ENCODE measurements at regions not wholly inside any gene's neighbourhood (a gene's known extent, or its start where the extent isn't known, plus 50 kb on each side); places are given as distances from the start of the nearest gene placed in this dataset.

DNA sequence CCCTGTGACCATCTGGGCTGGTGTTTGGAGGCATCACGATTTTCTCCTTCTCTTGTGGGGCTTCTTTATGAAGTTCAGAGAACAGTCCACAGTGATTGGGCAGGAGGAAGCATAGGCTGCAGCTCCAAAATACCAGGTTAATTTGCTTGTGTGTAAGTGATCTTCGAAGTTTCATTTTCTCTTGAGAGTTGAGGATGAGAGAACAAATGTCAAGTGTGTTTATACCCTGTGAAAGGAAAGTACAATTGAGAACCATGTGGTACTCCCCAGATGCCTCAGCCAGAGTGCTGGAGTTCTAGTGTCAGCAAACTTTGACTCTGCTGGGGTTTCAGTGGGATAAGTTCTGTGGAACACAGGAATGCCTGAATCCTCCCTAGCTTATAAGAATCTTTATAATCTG is 357.1 kb upstream of the CFAP20DC start:
- DNase-seq (ENCODE audit: low spot score, unreplicated experiment): no peak
- TF ChIP-seq, protein P1, sequence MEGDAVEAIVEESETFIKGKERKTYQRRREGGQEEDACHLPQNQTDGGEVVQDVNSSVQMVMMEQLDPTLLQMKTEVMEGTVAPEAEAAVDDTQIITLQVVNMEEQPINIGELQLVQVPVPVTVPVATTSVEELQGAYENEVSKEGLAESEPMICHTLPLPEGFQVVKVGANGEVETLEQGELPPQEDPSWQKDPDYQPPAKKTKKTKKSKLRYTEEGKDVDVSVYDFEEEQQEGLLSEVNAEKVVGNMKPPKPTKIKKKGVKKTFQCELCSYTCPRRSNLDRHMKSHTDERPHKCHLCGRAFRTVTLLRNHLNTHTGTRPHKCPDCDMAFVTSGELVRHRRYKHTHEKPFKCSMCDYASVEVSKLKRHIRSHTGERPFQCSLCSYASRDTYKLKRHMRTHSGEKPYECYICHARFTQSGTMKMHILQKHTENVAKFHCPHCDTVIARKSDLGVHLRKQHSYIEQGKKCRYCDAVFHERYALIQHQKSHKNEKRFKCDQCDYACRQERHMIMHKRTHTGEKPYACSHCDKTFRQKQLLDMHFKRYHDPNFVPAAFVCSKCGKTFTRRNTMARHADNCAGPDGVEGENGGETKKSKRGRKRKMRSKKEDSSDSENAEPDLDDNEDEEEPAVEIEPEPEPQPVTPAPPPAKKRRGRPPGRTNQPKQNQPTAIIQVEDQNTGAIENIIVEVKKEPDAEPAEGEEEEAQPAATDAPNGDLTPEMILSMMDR (IDR thresholded peaks at IDR 0.05; ENCODE audit: unreplicated experiment): no peak
- no peaks in the 10 kb centered on the region for H3K36me3 Mint-ChIP-seq (ENCODE audit: insufficient read depth)
- no peaks in the 10 kb centered on the region for H3K9me3 Mint-ChIP-seq (ENCODE audit: low read depth)
- peaks cover 8% of the 10 kb centered on the region for H3K27me3 Mint-ChIP-seq
- no peak overlapping the region for H3K4me3 Mint-ChIP-seq (ENCODE audit: low read depth)
- peaks cover 3% of the 10 kb centered on the region for H3K4me1 Mint-ChIP-seq (ENCODE audit: low read depth)
- H3K27ac Mint-ChIP-seq: no peak overlapping the region

DNA sequence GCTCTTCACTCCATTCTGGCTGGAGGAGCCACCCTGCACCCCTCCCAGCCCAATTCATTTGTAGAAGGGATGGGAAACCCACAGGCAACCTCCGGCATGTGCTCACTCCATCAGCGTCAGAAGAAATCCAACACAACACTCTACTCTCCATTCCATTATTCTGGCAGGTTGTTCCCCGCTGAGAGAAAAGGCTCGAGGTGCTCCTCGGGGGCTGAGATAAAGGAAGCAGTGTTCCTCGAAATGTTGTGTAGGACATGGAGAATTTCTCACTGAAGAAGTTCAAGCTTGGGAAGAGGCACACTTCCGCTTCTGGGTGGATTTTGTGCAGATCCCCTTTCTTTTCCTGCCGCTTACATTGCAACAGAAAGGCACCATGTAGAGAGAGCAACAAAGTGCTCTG is 355.0 kb upstream of the CFAP20DC start:
- Mint-ChIP-seq H3K27ac (no peak overlapping the region), H3K9me3 (ENCODE audit: low read depth) (no peaks in the 10 kb centered on the region), H3K36me3 (ENCODE audit: insufficient read depth) (no peaks in the 10 kb centered on the region), H3K4me3 (ENCODE audit: low read depth) (no peak overlapping the region), H3K27me3 (peaks cover 8% of the 10 kb centered on the region), H3K4me1 (ENCODE audit: low read depth) (no peaks in the 10 kb centered on the region)
- TF ChIP-seq, protein P1 (IDR thresholded peaks at IDR 0.05; ENCODE audit: unreplicated experiment): no peak
- no peak for DNase-seq (ENCODE audit: low spot score, unreplicated experiment)

DNA sequence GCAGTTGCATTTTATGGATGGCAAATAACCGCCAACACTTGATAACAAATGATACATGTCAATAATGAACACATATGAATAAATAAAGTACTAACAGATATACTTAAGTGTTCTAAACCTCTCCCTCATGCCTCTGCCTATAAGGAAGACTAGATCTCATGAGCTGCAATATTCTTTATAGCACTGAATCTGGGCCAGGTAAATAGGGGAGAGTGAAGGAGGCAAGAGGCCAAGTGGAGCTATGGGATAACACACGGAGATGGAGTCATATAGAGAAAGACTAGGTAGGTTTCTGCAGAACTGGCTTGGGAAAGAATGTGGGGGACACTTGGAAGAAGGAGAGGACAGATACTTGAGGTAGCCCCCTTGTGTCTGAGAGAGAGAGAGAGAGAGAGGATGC is 354.2 kb upstream of the CFAP20DC start:
- TF ChIP-seq, protein P1 (IDR thresholded peaks at IDR 0.05; ENCODE audit: unreplicated experiment): no peak
- Mint-ChIP-seq H3K4me3 (ENCODE audit: low read depth) (no peak overlapping the region), H3K27me3 (peaks cover 8% of the 10 kb centered on the region), H3K36me3 (ENCODE audit: insufficient read depth) (no peaks in the 10 kb centered on the region), H3K9me3 (ENCODE audit: low read depth) (no peaks in the 10 kb centered on the region), H3K4me1 (ENCODE audit: low read depth) (no peaks in the 10 kb centered on the region), H3K27ac (no peak overlapping the region)
- no peak for DNase-seq (ENCODE audit: low spot score, unreplicated experiment)

DNA sequence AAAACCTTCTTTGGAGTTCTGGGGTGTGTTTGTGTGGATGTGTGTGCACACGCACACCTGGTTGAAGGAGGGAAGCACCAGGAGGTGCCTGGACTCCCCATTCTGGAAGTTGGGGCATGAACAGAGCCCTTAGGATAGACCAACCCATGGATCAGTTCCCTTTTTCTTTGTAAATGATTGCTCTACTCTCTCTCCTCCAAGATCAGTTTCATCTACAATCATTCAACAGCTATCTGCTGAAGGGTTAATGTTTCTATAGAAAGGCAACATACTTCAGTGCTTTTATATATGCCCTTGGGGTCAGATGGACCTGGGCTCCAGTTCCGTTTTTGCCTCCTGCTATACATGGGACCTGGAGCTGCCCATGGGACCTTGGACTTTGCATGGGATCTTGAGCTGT is 352.1 kb upstream of the CFAP20DC start:
- Mint-ChIP-seq H3K9me3 (ENCODE audit: low read depth) (peaks cover 3% of the 10 kb centered on the region), H3K36me3 (ENCODE audit: insufficient read depth) (no peaks in the 10 kb centered on the region), H3K27ac (no peak overlapping the region), H3K4me1 (ENCODE audit: low read depth) (no peaks in the 10 kb centered on the region), H3K27me3 (peaks cover 5% of the 10 kb centered on the region), H3K4me3 (ENCODE audit: low read depth) (no peak overlapping the region)
- no peak for DNase-seq (ENCODE audit: low spot score, unreplicated experiment)
- TF ChIP-seq, protein P1 (IDR thresholded peaks at IDR 0.05; ENCODE audit: unreplicated experiment): no peak

DNA sequence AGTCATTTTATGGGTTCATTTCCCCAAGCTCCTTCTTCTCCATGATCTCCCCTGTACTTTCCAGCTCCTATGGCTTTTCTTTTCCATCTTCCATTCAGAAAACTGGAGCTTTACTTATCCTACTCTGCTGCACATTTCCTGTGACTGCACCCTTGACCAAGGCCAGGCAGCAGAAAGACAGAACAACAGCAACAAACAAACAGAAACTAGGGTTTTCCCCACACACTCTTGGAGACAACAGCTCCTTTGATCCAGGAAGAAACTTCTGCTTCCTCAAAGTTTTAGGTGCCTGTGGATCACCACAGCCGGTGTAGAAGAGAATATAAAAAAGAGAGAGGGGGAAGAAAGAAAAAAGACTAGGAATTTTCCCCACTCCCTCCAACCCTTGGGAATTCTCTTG is 342.3 kb upstream of the CFAP20DC start:
- no peak overlapping the region for H3K4me3 Mint-ChIP-seq (ENCODE audit: low read depth)
- H3K27me3 Mint-ChIP-seq: no peaks in the 10 kb centered on the region
- H3K36me3 Mint-ChIP-seq (ENCODE audit: insufficient read depth): no peaks in the 10 kb centered on the region
- H3K9me3 Mint-ChIP-seq (ENCODE audit: low read depth): peaks cover 10% of the 10 kb centered on the region
- no peak overlapping the region for H3K27ac Mint-ChIP-seq
- TF ChIP-seq, protein P1 (IDR thresholded peaks at IDR 0.05; ENCODE audit: unreplicated experiment): no peak
- peaks cover 3% of the 10 kb centered on the region for H3K4me1 Mint-ChIP-seq (ENCODE audit: low read depth)
- no peak for DNase-seq (ENCODE audit: low spot score, unreplicated experiment)

Measured in progenitor cell of endocrine pancreas (in vitro differentiated cells).